Activated CD8-positive, alpha-beta T cell treated with anti-CD3 and anti-CD28 coated beads, Interleukin-2, amount 10 ng/mL, durations not matched to agents 7 days and 5 days (primary cell): ENCODE measurements at regions not wholly inside any gene's neighbourhood (a gene's known extent, or its start where the extent isn't known, plus 50 kb on each side); places are given as distances from the start of the nearest gene placed in this dataset.

Experiments
- ATAC-seq: fragments of 150-1000 bp; cut with Tn5 transposase; one replicate; pipeline ENCODE4 v1.10.0; 2021; ENCODE audit warnings: moderate library complexity
- CTCF ChIA-PET: fragments of 350-600 bp; sonication (Branson Sonifier 250); formaldehyde crosslinking; loops from one replicate; lab custom pipeline; 2021; ENCODE audit warnings: antibody characterized with exemption; lab: Charles Lee
- POLR2A ChIA-PET: fragments of 350-600 bp; sonication (Branson Sonifier 250); formaldehyde crosslinking; loops from one replicate; lab custom pipeline; 2021; ENCODE audit warnings: antibody characterized with exemption; lab: Charles Lee
- DNase-seq: peaks from one replicate; pipeline ENCODE4 v3.0.0-alpha.2; 2020
- H3K27ac Mint-ChIP-seq: one replicate; pipeline ENCODE4 v1.8.0; 2021; ENCODE audit warnings: mild to moderate bottlenecking, mixed read lengths
- H3K27me3 Mint-ChIP-seq: one replicate; pipeline ENCODE4 v1.8.0; 2021; ENCODE audit warnings: low read depth, mixed read lengths
- H3K36me3 Mint-ChIP-seq: one replicate; pipeline ENCODE4 v1.8.0; 2021; ENCODE audit warnings: low read depth, mixed read lengths
- H3K4me1 Mint-ChIP-seq: one replicate; pipeline ENCODE4 v1.8.0; 2021; ENCODE audit warnings: low read depth, mixed read lengths
- H3K4me3 Mint-ChIP-seq: one replicate; pipeline ENCODE4 v1.8.0; 2021; ENCODE audit warnings: mild to moderate bottlenecking, mixed read lengths
- H3K9me3 Mint-ChIP-seq: one replicate; pipeline ENCODE4 v1.8.0; 2022; ENCODE audit warnings: mixed read lengths; ENCODE audit not compliant: insufficient read depth

- ATAC-seq (no peak), DNase-seq (no peak)
- ChIA-PET CTCF (no interaction called here), POLR2A (no interaction called here)
- Mint-ChIP-seq H3K27ac (no peak overlapping the region), H3K36me3 (no peaks in the 10 kb centered on the region), H3K27me3 (peaks cover 2% of the 10 kb centered on the region), H3K4me3 (no peak overlapping the region), H3K9me3 (no peaks in the 10 kb centered on the region), H3K4me1 (no peaks in the 10 kb centered on the region)
Observed at GRCh38 chr16:50900391-50900942, 158.6 kb downstream of the CYLD start.

- ChIA-PET CTCF (no interaction called here), POLR2A (no interaction called here)
- no peak for DNase-seq
- Mint-ChIP-seq H3K27me3 (peaks cover 2% of the 10 kb centered on the region), H3K27ac (no peak overlapping the region), H3K9me3 (no peaks in the 10 kb centered on the region), H3K36me3 (no peaks in the 10 kb centered on the region), H3K4me3 (no peak overlapping the region), H3K4me1 (no peaks in the 10 kb centered on the region)
- no peak for ATAC-seq
Observed at GRCh38 chr16:50899951-50900350, 158.1 kb downstream of the CYLD start.

GRCh38 chr16:50889746-50890145 is 147.9 kb downstream of the CYLD start:
- no peak overlapping the region for H3K4me3 Mint-ChIP-seq
- ATAC-seq (no peak), DNase-seq (no peak)
- ChIA-PET POLR2A (no interaction called here), CTCF (no interaction called here)
- H3K27ac Mint-ChIP-seq = no peak overlapping the region
- H3K4me1 Mint-ChIP-seq = no peaks in the 10 kb centered on the region
- no peaks in the 10 kb centered on the region for H3K9me3 Mint-ChIP-seq
- no peaks in the 10 kb centered on the region for H3K36me3 Mint-ChIP-seq
- H3K27me3 Mint-ChIP-seq = no peaks in the 10 kb centered on the region

- ChIA-PET CTCF (no interaction called here), POLR2A (interaction anchor here (0.7 kb wide), 1 partner anchor 231 kb away, joined by 3 read pairs; no protein-coding TSS in a partner anchor)
- Mint-ChIP-seq H3K4me3 (no peak overlapping the region), H3K36me3 (no peaks in the 10 kb centered on the region), H3K27ac (no peak overlapping the region), H3K4me1 (no peaks in the 10 kb centered on the region), H3K9me3 (no peaks in the 10 kb centered on the region), H3K27me3 (no peaks in the 10 kb centered on the region)
- DNase-seq (no peak), ATAC-seq (no peak)
Observed at GRCh38 chr16:50889276-50889675, 147.4 kb downstream of the CYLD start.

- no peaks in the 10 kb centered on the region for H3K4me1 Mint-ChIP-seq
- no peaks in the 10 kb centered on the region for H3K9me3 Mint-ChIP-seq
- H3K27ac Mint-ChIP-seq = no peak overlapping the region
- POLR2A ChIA-PET = interaction anchor here (0.7 kb wide), 1 partner anchor 230 kb away, joined by 3 read pairs; no protein-coding TSS in a partner anchor
- DNase-seq (no peak), ATAC-seq (no peak)
- no peaks in the 10 kb centered on the region for H3K27me3 Mint-ChIP-seq
- no peaks in the 10 kb centered on the region for H3K36me3 Mint-ChIP-seq
- no peak overlapping the region for H3K4me3 Mint-ChIP-seq
- CTCF ChIA-PET = no interaction called here
Observed at GRCh38 chr16:50888486-50889261, 146.8 kb downstream of the CYLD start.

- H3K36me3 Mint-ChIP-seq = no peaks in the 10 kb centered on the region
- ATAC-seq (no peak), DNase-seq (no peak)
- no peaks in the 10 kb centered on the region for H3K4me1 Mint-ChIP-seq
- H3K27me3 Mint-ChIP-seq = no peaks in the 10 kb centered on the region
- H3K4me3 Mint-ChIP-seq = no peak overlapping the region
- no peaks in the 10 kb centered on the region for H3K9me3 Mint-ChIP-seq
- H3K27ac Mint-ChIP-seq = no peak overlapping the region
- CTCF ChIA-PET = interaction anchor here (0.6 kb wide), 1 partner anchor 12 kb away, joined by 3 read pairs; no protein-coding TSS in a partner anchor
- POLR2A ChIA-PET = no interaction called here
Observed at GRCh38 chr16:50887500-50888298, 145.8 kb downstream of the CYLD start.

- POLR2A ChIA-PET = no interaction called here
- H3K36me3 Mint-ChIP-seq = no peaks in the 10 kb centered on the region
- CTCF ChIA-PET = no interaction called here
- H3K4me1 Mint-ChIP-seq = no peaks in the 10 kb centered on the region
- peaks cover 2% of the 10 kb centered on the region for H3K27me3 Mint-ChIP-seq
- no peak overlapping the region for H3K27ac Mint-ChIP-seq
- H3K4me3 Mint-ChIP-seq = no peak overlapping the region
- no peaks in the 10 kb centered on the region for H3K9me3 Mint-ChIP-seq
- peak; percentile 28 for DNase-seq
- no peak for ATAC-seq
Observed at GRCh38 chr16:50884066-50884860, 142.4 kb downstream of the CYLD start.

GRCh38 chr16:50881956-50882355 is 140.1 kb downstream of the CYLD start:
- ChIA-PET POLR2A (no interaction called here), CTCF (no interaction called here)
- Mint-ChIP-seq H3K36me3 (no peaks in the 10 kb centered on the region), H3K9me3 (no peaks in the 10 kb centered on the region), H3K4me1 (no peaks in the 10 kb centered on the region), H3K27ac (no peak overlapping the region), H3K27me3 (peaks cover 2% of the 10 kb centered on the region), H3K4me3 (no peak overlapping the region)
- DNase-seq (no peak), ATAC-seq (no peak)

- peak; percentile 13 for DNase-seq
- H3K27ac Mint-ChIP-seq = no peak overlapping the region
- H3K36me3 Mint-ChIP-seq = no peaks in the 10 kb centered on the region
- no peak for ATAC-seq
- no peak overlapping the region for H3K4me3 Mint-ChIP-seq
- H3K27me3 Mint-ChIP-seq = peaks cover 3% of the 10 kb centered on the region
- POLR2A ChIA-PET = no interaction called here
- no peaks in the 10 kb centered on the region for H3K4me1 Mint-ChIP-seq
- CTCF ChIA-PET = no interaction called here
- H3K9me3 Mint-ChIP-seq = no peaks in the 10 kb centered on the region
Observed at GRCh38 chr16:50881331-50881830, 139.5 kb downstream of the CYLD start.

- ATAC-seq (no peak), DNase-seq (peak; percentile 9)
- POLR2A ChIA-PET = no interaction called here
- no peaks in the 10 kb centered on the region for H3K9me3 Mint-ChIP-seq
- no peak overlapping the region for H3K27ac Mint-ChIP-seq
- H3K36me3 Mint-ChIP-seq = no peaks in the 10 kb centered on the region
- H3K27me3 Mint-ChIP-seq = peaks cover 5% of the 10 kb centered on the region
- no peaks in the 10 kb centered on the region for H3K4me1 Mint-ChIP-seq
- no peak overlapping the region for H3K4me3 Mint-ChIP-seq
- CTCF ChIA-PET = interaction anchor here (2.0 kb wide), 1 partner anchor 74 kb away, joined by 5 read pairs; no protein-coding TSS in a partner anchor
Observed at GRCh38 chr16:50880926-50881325, 139.0 kb downstream of the CYLD start.
